T follicular helper cell (primary cell): ENCODE measurements at regions not wholly inside any gene's neighbourhood (a gene's known extent, or its start where the extent isn't known, plus 50 kb on each side); places are given as distances from the start of the nearest gene placed in this dataset.

Experiments used
- DNase-seq: peaks from one replicate; pipeline ENCODE4 v3.0.0-alpha.2; 2020; ENCODE audit warnings: low read depth

GRCh38 chr6:14731611-14732010 lies 514.3 kb upstream of the JARID2 start:
- no peak for DNase-seq

- DNase-seq = no peak
Measured at GRCh38 chr6:14732226-14732843, 513.5 kb upstream of the JARID2 start.

- DNase-seq = no peak
Measured at GRCh38 chr6:14732844-14733757, 512.8 kb upstream of the JARID2 start.

- DNase-seq = no peak
Measured at GRCh38 chr6:14734052-14734415, 511.8 kb upstream of the JARID2 start.

- no peak for DNase-seq
Measured at GRCh38 chr6:14734416-14735340, 511.2 kb upstream of the JARID2 start.

- DNase-seq = no peak
Measured at GRCh38 chr6:14735956-14736486, 509.8 kb upstream of the JARID2 start.

GRCh38 chr6:14736554-14736953 lies 509.3 kb upstream of the JARID2 start:
- DNase-seq = no peak

GRCh38 chr6:14738497-14738896 lies 507.4 kb upstream of the JARID2 start:
- DNase-seq = no peak

GRCh38 chr6:14738933-14739332 lies 506.9 kb upstream of the JARID2 start:
- DNase-seq = no peak

- DNase-seq = no peak
Measured at GRCh38 chr6:14739827-14740226, 506.0 kb upstream of the JARID2 start.

GRCh38 chr6:14742171-14742570 lies 503.7 kb upstream of the JARID2 start:
- no peak for DNase-seq

GRCh38 chr6:14742680-14743079 lies 503.2 kb upstream of the JARID2 start:
- no peak for DNase-seq

GRCh38 chr6:14743144-14743473 lies 502.8 kb upstream of the JARID2 start:
- no peak for DNase-seq

- no peak for DNase-seq
Measured at GRCh38 chr6:14743474-14744211, 502.2 kb upstream of the JARID2 start.

- no peak for DNase-seq
Measured at GRCh38 chr6:14744212-14744556, 501.7 kb upstream of the JARID2 start.

- DNase-seq = no peak
Measured at GRCh38 chr6:14746139-14746837, 499.6 kb upstream of the JARID2 start.

GRCh38 chr6:14747881-14748520 lies 497.9 kb upstream of the JARID2 start:
- DNase-seq = no peak

GRCh38 chr6:14748679-14749078 lies 497.2 kb upstream of the JARID2 start:
- DNase-seq = no peak

- no peak for DNase-seq
Measured at GRCh38 chr6:14750059-14750661, 495.7 kb upstream of the JARID2 start.

GRCh38 chr6:14751645-14752175 lies 494.2 kb upstream of the JARID2 start:
- DNase-seq = no peak
